MCF 10A (cell line): ENCODE measurements at regions not wholly inside any gene's neighbourhood (a gene's known extent, or its start where the extent isn't known, plus 50 kb on each side); places are given as distances from the start of the nearest gene placed in this dataset.
A peak's percentile ranks its signal among the peaks of the same experiment; 100 is the strongest.

Source experiments
- BruUV-seq: library from RNA; stranded (reverse); fragments of 400-500 nt; replicated peaks from 2 replicates; lab custom pipeline; 2021; lab: Mats Ljungman, UMichigan
- CTCF ChIA-PET: fragments of 300-600 bp; sonication (Branson Sonifier 250); formaldehyde crosslinking; extraction: SDS; loops from one replicate; lab custom pipeline; 2021; ENCODE audit warnings: antibody characterized with exemption, inconsistent platforms; lab: Yijun Ruan, JAX
- POLR2A ChIA-PET: fragments of 300-600, 350-650 bp; sonication (Branson Sonifier 250); formaldehyde crosslinking; extraction: SDS; loops from one replicate; lab custom pipeline; 2020; ENCODE audit warnings: antibody characterized with exemption, inconsistent platforms; lab: Yijun Ruan, JAX
- DNase-seq: peaks from one replicate; pipeline ENCODE4 v3.0.0-alpha.2; 2018; ENCODE audit not compliant: unreplicated experiment
- H3K27ac Mint-ChIP-seq: one replicate; pipeline ENCODE4 v1.8.0; 2022; ENCODE audit warnings: mild to moderate bottlenecking, low read depth, mixed read lengths; ENCODE audit not compliant: unreplicated experiment
- H3K27me3 Mint-ChIP-seq: one replicate; pipeline ENCODE4 v1.8.0; 2022; ENCODE audit warnings: mixed read lengths; ENCODE audit not compliant: insufficient read depth, unreplicated experiment
- H3K36me3 Mint-ChIP-seq: one replicate; pipeline ENCODE4 v1.8.0; 2022; ENCODE audit warnings: mild to moderate bottlenecking, moderate library complexity, mixed read lengths; ENCODE audit not compliant: insufficient read depth, unreplicated experiment
- H3K4me1 Mint-ChIP-seq: one replicate; pipeline ENCODE4 v1.8.0; 2022; ENCODE audit warnings: mixed read lengths; ENCODE audit not compliant: insufficient read depth, unreplicated experiment
- H3K4me3 Mint-ChIP-seq: one replicate; pipeline ENCODE4 v1.8.0; 2022; ENCODE audit warnings: mild to moderate bottlenecking, moderate library complexity, mixed read lengths; ENCODE audit not compliant: unreplicated experiment
- H3K9me3 Mint-ChIP-seq: one replicate; pipeline ENCODE4 v1.8.0; 2022; ENCODE audit warnings: mixed read lengths; ENCODE audit not compliant: unreplicated experiment
- intact Hi-C: fragments of 100-400 bp; cut with micrococcal nuclease; formaldehyde crosslinking; loops from 2 replicates; pipeline ENCODE4 v1.14.1; 2022
- TF ChIP-seq, protein P1 (sequence below): fragments of 200-600 bp; IDR thresholded peaks from one replicate; pipeline ENCODE4 v1.8.0; 2022; ENCODE audit warnings: antibody characterized with exemption, mild to moderate bottlenecking; ENCODE audit not compliant: unreplicated experiment

DNA sequence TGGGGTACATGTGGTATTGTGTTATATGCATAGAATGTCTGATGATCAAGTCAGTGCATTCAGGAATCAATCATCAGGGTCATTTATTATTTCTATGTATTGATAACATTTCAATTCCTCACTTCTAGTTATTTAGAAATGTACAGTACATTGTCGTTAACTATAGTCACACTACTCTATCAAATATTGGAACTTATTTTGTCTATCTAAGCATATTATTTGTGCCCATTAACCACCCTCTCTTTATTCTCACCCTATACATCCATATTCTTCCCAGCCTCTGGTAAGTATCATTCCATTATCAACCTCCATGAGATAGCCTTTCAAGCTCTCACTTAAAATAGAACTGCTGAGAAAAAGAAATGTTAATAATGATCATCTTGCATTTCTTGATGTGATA lies 596.5 kb upstream of the POT1 start:
- POLR2A ChIA-PET: no interaction called here
- CTCF ChIA-PET: no interaction called here
- Mint-ChIP-seq H3K27ac (no peak overlapping the region), H3K27me3 (no peaks in the 10 kb centered on the region), H3K4me1 (no peaks in the 10 kb centered on the region), H3K36me3 (no peaks in the 10 kb centered on the region), H3K4me3 (no peak overlapping the region), H3K9me3 (no peaks in the 10 kb centered on the region)
- DNase-seq: no peak
- intact Hi-C loops: no loop called here
- BruUV-seq: no TSS peak
- TF ChIP-seq, protein P1, sequence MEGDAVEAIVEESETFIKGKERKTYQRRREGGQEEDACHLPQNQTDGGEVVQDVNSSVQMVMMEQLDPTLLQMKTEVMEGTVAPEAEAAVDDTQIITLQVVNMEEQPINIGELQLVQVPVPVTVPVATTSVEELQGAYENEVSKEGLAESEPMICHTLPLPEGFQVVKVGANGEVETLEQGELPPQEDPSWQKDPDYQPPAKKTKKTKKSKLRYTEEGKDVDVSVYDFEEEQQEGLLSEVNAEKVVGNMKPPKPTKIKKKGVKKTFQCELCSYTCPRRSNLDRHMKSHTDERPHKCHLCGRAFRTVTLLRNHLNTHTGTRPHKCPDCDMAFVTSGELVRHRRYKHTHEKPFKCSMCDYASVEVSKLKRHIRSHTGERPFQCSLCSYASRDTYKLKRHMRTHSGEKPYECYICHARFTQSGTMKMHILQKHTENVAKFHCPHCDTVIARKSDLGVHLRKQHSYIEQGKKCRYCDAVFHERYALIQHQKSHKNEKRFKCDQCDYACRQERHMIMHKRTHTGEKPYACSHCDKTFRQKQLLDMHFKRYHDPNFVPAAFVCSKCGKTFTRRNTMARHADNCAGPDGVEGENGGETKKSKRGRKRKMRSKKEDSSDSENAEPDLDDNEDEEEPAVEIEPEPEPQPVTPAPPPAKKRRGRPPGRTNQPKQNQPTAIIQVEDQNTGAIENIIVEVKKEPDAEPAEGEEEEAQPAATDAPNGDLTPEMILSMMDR: no peak

DNA sequence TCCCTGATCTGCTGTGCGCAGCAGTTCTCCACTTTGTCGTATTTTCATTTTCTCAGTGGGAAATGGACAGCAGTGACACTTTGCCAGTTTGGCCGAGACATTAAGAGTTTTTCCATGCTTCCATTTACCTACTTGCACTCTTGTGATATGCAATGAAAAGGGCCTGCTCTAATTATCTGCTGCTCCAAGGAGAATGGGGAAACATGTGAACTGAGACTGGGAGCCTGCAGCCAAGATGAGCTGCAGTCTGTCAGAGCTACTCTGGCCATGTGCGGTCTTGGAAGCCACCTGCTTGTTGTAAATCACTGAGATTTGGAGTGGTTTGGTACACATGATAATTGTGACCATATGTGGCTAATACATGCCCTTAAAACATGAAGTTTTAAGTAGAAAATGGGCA lies 586.6 kb upstream of the POT1 start:
- Mint-ChIP-seq H3K4me3 (no peak overlapping the region), H3K9me3 (no peaks in the 10 kb centered on the region), H3K27me3 (no peaks in the 10 kb centered on the region), H3K4me1 (no peaks in the 10 kb centered on the region), H3K36me3 (no peaks in the 10 kb centered on the region), H3K27ac (no peak overlapping the region)
- no TSS peak for BruUV-seq
- CTCF ChIA-PET: no interaction called here
- POLR2A ChIA-PET: no interaction called here
- DNase-seq: no peak
- TF ChIP-seq, protein P1: no peak
- intact Hi-C loops: no loop called here

DNA sequence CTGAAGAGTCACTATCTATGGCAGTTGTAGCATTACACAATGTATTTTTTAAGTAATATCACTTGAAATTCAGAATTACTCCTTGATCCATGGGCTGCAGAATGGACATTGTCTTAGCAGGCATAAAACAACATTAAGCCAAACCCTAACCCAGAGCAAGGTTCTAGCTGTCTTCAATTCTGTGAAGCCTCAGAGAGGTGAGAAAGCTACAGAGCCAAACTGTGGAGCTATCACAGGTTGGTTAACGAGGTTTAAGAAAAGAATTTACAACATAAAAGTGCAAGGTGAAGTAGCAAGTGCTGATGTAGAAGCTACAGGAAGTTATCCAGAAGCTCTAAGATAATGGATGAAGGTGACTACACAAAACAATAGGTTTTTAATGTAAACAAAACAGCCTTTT lies 582.7 kb upstream of the POT1 start:
- ChIA-PET POLR2A (no interaction called here), CTCF (no interaction called here)
- intact Hi-C loops: no loop called here
- Mint-ChIP-seq H3K27ac (no peak overlapping the region), H3K9me3 (no peaks in the 10 kb centered on the region), H3K27me3 (no peaks in the 10 kb centered on the region), H3K4me1 (no peaks in the 10 kb centered on the region), H3K36me3 (no peaks in the 10 kb centered on the region), H3K4me3 (no peak overlapping the region)
- no peak for DNase-seq
- BruUV-seq: no TSS peak
- TF ChIP-seq, protein P1: no peak

DNA sequence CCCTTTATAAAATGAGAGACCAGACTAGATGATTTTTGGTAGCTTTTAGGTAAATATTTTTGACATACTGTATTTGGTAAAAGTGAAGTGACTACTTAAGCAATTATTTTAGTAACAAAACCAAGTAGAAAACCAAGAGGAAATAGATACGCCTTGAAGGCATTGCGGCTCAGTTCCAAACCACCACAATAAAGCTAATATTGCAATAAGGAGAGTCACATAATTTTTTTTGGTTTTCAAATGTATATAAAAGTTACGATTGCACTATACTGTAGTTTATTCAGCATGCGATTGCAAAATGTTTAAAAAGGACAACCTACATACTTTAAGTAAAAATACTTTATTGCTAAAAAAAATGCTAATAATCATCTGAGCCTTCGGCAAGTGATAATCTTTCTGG lies 581.7 kb upstream of the POT1 start:
- POLR2A ChIA-PET: no interaction called here
- Mint-ChIP-seq H3K4me1 (no peaks in the 10 kb centered on the region), H3K36me3 (no peaks in the 10 kb centered on the region), H3K27ac (no peak overlapping the region), H3K4me3 (no peak overlapping the region), H3K27me3 (no peaks in the 10 kb centered on the region), H3K9me3 (no peaks in the 10 kb centered on the region)
- DNase-seq: peak; percentile 3
- intact Hi-C loops: no loop called here
- TF ChIP-seq, protein P1: no peak
- CTCF ChIA-PET: interaction anchor here (0.7 kb wide), 1 partner anchor 205 kb away, joined by 3 read pairs; no protein-coding TSS in a partner anchor
- BruUV-seq: no TSS peak
